Posterior vena cava (tissue), 2 donors: ENCODE measurements at regions not wholly inside any gene's neighbourhood (a gene's known extent, or its start where the extent isn't known, plus 50 kb on each side); places are given as distances from the start of the nearest gene placed in this dataset.

Source experiments
- DNase-seq: peaks from one replicate; pipeline ENCODE4 v3.0.0-alpha.2; 2020; ENCODE audit warnings: low spot score
- intact Hi-C, 2 donors: fragments of 100-400 bp; cut with DNase I; formaldehyde crosslinking; loops; one replicate each; pipeline versions ENCODE4 v1.14.1 to v1.14.2; 2022 to 2023
- donor health status: DM: yes; HTN: yes; CAD: no.
- donor health status: DM: yes; HTN: yes; CAD: no.

DNA sequence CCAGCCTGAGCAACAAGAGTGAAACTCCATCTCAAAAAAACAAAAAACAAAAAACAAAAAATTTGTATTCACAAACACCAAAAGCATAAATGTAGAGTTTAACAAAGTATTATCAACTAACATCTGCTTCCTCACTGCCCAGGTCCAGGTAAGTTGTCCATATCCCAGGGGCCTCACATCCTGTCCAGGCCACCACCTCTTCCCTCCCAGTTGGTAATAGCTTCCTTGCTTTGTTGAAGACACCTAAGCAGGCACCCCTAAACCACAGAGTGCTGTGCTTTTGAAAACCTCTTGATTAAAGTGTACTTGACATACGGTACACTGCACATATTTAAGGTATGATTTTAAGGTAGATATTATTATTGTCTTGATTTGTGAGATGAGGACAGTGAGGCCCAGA, 299.8 kb downstream of the SHQ1 start:
- no peak for DNase-seq
- intact Hi-C loops: no loop called here

DNA sequence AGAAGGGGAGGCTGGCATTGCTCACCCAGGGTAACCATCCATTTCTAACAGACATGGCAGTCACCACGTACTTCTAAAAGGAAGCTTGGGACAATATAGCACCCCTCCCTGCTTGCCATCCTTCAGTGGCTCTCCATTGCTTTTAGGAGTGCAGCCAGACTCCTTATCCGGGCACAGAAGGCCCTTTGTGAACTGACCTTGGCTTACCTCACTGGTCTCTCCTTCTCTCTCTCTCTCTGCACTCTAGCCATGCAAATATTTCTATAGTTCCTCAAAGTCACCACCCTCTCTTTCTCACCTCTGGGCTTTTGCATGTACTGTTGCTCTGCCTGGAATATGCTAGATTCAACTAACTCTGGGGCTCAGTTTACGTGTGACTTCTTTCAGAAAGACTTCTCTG, 301.1 kb downstream of the SHQ1 start:
- no peak for DNase-seq
- intact Hi-C loops: no loop called here

DNA sequence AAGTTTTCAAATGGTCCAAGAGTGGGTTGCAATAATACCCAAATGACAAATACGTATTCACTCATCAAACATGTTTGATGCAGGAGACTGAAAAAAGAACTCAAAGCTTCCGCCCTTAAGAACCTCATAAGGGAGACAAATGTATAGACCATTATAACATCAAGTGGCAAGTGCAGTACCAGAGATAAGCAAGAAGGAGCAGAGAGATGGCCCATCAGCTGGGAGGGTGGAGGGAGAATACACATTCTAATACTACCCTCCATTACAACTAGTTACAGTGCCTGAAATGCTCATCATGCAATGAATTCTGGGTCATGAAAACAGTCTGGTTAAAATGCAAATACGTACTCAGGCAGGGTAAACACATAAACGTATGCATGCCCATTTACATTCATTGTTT, 304.0 kb downstream of the SHQ1 start:
- intact Hi-C loops: no loop called here
- no peak for DNase-seq

DNA sequence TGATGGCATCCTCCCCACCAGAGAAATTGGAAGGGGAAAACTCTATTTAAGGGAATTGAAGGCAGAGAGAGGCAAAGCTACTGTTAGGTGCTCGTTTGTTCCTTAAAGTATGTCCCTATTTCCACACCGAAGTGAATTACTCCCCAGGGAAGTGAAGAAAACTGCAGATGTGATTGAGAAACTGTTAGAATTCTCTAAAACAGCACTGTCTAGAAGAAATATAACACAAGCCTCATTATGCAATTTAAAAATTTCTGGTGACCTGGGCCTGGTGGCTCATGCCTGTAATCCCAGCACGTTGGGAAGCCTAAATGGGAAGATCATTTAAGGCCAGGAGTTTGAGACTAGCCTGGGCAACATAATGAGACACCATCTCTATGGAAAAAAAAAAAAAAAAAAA, 305.0 kb downstream of the SHQ1 start:
- intact Hi-C loops: no loop called here
- no peak for DNase-seq

DNA sequence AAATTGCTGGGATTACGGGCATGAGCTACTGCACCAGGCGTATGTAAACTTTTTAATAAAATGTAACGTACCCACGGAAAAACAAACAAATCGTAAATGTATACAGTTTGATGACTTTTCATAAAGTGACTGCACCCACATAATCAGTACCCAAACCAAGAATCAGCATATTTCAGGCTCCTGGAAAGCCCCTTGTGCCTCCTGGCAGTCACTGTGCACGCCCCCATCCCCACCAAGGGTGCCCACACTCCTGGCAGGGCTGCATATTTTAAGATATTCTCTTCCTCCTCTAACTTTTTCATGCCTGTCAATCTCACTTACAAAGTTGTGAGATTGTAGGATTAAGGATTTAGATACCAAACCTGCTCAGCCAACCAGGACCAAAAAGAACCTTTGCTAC, 305.5 kb downstream of the SHQ1 start:
- no peak for DNase-seq
- intact Hi-C loops: no loop called here

DNA sequence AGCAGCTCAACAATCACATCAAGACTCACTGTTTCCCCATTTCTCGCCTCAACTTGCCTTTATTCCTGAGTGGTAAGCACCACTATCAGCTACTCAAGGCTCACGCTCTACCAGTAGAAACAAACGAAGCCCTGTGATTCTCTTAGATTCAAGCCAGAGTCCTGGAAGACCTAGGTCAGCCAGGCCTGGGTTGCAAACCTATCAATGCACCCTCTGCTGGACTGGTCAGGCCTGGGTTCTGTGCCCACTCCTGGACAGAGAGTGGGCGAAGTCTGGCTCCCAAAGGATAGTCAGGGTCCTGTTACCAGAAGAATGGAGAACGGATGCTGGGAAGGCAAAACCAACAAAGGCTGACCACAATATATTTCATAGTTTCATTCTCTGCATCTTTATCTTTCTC, 308.4 kb downstream of the SHQ1 start:
- DNase-seq: no peak
- intact Hi-C loops: no loop called here

DNA sequence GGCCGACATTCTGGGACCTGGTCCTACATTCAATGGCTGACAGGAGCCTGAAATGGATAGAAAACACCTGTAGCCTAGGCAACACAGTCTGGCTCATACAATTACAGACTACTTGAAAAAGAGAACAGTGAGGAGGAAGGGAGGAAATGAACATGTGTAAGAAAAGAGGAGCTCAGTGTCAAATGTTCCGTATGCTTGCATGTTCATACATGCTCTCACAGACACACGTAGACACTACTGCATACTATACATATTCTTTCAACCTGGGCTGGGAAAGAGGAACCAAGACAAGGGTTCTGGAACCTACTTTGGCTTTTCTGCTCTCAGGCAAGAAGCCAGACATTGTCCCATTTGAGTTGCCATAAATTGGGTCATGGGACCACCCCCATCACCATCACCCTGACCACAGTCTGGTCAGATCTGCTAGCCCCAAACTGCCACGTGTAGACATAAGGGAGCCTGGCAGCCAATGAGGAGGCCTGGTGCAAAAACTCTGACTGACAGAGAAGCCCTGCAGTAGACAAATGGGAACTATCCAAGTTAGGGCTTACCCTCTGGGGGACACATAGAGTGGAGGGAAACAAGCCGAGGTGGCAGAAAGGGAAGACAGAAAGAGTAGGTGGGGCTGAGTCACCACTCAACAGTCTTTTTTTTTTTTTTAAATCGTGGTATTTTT, 310.0 kb downstream of the SHQ1 start:
- intact Hi-C loops: no loop called here
- DNase-seq: no peak

DNA sequence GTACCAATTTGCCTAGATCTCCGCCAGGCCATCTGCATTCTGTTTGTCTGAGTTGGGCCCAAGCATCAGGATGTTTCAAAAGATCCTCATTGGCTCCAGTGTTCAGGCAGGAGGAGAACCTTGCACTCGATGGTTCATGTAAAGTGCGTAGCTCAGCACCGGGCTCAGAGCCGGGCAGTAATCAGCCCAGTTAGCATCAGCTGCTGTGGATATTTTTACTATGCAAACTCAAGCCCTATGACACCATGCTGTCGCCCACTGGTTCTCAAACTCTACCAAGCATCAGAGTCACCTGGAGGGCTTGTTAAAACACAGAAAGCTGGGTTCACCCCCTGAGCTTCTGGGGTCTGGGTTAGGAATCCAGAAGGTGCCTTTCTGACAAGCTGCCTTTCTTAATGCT, 310.8 kb downstream of the SHQ1 start:
- no peak for DNase-seq
- intact Hi-C loops: no loop called here

DNA sequence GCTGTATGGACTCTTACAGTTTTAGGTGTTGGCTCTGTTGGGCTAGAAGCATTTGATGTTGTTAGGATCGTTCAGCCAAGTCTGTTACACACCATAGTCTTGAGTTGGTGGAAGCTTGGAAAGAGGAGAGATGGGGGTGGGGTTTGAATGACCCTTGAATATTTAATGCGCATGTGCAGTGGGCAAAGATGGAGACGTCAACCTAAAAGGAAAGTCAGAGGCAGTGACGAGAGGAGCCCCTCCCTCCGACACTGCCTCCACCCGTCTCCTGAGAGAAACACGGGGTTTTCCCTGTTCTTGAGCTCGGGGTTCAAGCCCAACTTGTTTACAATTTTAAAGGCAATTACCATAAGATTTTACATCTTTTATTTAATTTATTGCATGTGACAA, 311.4 kb downstream of the SHQ1 start:
- intact Hi-C loops: no loop called here
- DNase-seq: no peak

DNA sequence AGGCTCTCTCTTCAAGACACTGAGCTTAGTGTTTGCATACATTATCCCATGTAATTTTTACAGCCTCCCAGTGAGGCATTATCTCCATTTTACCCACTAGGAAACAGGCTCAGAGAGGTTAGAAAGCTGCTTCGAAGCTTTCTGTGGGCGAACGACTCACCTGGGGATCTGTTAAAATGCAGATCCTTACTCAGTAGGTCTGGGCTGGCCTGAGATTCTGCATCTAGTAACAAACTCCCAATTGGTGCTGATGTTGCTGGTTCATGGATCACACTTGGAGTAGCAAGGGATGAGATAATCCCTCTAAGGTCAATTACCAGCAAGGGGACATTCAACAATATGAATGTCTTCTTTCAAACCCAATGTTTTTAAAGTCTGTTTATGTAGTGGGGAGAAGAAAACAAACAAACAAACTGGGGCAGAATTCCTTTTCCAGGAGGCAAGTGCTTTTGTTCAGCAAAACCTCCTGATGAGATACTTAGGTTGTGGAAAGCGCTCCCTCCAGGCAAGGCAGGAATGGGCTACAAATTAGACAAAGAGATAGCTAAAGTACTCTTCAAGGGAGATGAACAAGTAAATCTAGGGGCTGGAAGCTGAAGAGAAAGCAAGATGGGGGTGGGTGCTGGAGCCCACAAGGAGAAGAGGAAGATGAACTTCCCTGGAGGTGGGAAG, 311.9 kb downstream of the SHQ1 start:
- no peak for DNase-seq
- intact Hi-C loops: no loop called here

DNA sequence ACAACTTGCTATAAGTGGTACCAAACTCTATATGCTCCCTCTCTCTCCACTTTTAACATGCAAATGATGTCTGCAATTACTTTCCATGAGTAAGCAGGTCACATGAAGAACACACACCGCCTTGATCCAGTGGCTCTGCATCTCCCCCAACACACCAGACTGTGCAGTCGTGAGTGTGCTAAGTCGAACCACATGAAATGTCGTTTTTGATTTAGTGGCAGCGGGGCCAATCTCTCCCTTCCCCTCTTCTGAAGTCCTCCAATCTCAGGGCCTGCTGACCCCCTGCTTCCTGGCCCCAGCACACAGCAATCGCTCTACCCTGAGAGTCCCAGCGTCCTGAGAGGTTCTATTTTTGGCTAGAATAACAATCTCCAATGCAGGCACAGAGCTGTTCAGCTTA, 312.5 kb downstream of the SHQ1 start:
- intact Hi-C loops: no loop called here

DNA sequence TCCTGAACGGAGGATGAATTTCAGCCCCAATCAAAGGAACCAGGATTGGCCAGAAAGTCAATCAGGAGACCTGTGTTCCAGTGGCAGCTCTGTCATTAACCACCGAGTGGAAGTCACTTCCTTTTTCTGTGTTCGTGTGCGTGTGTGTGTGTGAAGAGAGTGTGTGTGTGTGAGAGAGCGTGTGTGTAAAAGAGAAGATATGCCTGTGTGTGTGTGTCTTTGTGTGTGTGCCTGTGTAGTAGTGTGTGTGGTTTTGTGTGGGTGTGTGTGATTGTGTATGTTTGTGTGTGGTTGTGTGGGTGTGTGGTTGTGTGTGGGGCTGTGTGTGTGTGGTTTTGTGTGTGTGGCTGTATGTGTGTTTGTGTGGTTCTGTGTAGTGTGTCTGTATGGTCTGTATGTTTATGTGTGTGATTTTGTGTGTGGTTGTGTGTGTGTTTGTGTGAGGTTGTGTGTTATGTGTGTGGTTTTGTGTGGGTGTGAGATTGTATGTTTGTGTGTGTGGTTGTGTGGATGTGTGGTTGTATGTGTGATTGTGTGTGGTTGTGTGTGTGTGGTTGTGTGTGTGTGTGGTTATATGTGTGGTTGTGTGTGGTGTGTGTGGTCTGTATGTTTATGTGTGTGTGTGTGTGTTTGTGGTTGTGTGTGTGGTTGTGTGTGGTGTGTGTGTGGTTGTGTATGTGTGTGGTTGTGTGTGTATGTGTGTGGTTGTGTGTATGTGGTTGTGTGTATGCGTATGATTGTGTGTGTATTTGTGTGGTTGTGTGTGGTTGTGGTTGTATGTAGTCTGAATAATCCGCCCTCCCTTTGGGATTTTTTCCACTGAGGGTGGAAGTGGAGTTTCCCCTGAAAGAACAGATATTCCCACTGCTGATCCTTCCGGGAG, 314.4 kb downstream of the SHQ1 start:
- intact Hi-C loops: no loop called here
- no peak for DNase-seq

More for the DNA sequence above, 312.5 kb downstream of the SHQ1 start:
- no peak for DNase-seq

DNA sequence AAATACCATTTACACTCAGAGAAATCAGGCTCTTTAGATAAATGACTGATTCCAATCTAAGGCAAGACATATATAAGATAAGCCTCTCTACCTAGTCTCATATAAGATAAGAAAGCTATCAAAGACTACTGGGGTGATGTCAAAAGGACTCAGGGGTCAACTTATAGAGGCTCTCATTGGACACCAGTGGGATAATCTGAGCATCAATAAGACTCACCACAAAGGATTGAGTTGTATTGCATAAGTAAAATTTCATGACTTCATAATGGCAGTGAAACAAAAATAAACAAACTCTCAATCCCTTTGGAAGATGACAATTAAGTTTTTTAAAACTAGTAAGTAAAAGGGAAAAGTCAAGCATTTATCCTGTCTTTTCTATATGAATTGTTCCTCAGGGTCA, 317.8 kb downstream of the SHQ1 start:
- intact Hi-C loops: no loop called here
- no peak for DNase-seq

DNA sequence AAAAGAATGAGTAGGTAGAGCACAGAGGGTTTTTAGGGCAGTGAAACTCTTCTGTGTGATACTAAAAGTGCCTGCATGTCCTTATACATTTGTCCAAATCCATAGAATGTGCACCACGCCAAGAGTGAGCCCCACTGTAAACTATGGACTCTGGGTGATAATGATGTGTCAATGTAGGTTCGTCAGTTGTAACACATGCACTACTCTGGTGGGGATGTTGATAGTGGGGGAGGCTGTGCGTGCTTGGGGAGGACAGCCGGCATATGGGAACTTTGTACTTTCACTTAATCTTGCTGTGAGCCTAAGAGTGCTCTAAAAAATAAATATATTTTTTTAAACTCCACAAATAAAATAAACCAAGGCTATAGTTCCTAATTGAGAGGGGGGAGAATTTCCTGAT, 319.2 kb downstream of the SHQ1 start:
- no peak for DNase-seq
- intact Hi-C loops: no loop called here

DNA sequence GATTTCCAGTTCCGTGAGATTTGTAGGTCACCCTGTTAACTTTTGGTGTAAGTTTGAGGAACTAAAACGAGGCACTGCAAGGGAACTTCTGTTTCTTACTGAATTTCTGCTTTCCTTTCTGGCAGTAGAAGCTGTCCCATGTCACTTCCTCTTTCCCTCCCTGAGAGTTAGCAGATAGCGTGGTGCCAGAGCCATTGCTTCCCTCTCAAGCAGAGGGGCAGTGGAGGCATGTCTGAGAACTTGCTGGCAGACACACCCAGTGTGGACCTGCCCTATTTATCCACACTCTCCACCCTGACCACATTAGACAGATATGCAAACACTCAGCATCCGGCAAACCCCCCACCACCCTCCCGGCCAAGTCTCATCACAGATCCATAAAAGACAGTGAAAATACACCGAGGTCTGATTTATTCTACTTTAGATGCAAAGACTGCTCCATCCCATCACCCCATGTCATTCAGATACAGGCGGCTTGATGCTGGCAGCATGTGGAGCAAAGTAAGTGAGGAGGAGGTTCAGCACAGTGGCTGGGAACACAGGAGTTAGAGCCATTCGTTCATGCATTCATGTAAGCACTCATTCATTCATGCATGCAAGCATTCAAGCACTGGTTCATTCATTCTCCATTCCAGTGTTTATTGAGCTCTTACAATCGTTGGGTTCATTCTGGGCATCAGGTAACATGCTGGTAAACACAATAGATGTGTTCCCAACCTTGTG, 324.7 kb downstream of the SHQ1 start:
- DNase-seq: peak; percentile 76
- intact Hi-C loops: no loop called here

DNA sequence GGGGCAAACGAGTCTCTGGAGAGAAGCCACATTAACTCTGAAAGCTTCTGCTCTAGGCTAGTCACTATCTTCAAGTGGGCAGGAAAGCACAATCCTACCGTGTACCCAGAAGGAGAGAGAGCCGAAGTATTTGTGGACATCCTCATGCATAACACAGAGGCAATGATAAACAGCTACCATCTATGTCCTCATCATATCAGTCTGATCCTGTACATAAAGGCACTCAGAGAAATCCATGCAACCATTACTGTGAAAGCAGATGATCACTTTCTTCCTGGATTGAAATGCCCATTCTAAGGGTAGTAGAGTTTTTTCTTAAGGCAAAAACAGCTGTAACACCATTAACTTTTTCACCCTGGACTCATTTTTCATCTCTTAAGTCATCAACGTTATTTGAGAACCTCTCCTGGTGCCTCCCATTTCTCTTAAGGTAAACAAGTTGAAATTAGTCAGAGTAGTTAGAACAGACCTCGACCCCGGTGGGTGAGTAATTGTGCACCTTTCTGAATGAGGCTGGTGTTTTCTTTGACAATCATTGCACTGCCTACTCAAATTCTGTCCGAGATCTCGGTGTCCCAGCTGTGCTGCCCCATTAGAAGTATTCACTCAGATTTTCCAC, 327.4 kb downstream of the SHQ1 start:
- no peak for DNase-seq
- intact Hi-C loops: no loop called here

DNA sequence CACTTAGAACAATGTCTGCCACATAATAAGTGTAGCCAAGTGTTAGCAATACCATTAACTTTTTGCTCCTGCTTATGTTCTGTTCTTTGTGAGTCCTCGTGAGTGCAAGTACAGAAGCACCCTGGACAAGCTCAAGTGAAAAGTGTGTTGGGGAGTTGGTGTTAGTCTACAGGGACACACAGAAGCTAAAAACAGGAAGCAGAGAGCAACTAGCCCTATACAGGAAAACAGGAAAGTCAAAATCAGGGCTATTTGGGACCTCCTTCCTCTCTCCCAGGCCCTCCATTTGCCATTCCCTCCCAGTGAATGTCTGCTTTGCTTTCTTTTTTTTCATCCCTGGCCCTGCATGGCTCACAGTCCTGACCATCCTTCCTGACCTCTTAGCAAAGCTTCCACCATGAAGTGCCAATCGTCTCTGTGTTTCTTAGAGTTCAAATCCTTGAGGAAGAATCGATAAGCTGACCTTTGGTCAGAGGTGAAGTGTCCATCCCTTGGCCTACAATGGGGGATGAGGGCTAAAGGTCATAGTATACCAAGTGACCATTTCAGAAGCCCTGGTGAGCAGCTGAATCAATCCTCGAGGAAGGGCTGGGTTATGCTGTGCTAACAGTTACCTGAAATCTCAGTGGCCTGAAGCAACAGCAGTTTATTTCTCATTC, 328.2 kb downstream of the SHQ1 start:
- no peak for DNase-seq
- intact Hi-C loops: no loop called here

DNA sequence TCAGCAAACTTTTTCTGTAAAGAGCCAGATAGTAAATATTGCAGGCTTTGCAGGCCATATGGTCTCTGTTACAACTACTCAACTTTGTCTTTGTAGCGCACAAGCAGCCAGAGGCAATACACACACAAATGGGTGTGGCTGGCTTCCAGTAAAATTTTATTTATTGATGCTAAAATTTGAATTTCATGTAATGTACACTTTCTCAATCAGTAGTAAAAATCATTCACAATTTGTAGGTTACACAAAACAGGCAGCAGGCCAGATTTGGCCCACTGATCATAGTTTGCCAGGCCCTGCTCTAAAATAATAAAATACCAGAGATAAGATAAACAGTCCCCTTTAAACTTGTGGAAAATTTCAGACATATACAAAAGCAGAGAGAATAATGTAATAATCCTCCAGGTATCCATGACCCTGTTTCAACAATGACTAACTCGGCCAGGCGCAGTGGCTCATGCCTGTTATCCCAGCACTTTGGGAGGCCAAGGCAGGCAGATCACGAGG, 330.3 kb downstream of the SHQ1 start:
- no peak for DNase-seq
- intact Hi-C loops: no loop called here

DNA sequence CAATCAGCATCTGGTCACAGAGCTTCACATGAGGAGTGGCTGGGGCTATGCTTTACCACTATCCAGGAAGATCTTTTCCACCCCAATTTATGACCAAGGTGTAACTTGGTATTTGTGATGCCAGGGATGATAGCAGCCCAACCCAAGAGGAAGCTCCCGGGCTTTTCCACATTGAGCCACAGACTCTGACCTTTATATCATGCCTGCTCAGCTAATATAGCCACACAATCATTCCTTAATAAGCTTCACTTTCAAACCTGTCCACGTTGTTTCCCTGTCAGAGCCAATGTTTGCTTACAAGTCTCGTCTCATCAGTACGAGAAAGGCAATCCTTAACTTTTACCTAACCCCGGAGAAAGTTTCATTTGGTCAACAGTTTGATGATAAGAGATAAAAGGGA, 330.9 kb downstream of the SHQ1 start:
- intact Hi-C loops: no loop called here

More for the DNA sequence above, 330.9 kb downstream of the SHQ1 start:
- DNase-seq: no peak
